GM19452 (cell line): ENCODE measurements at regions not wholly inside any gene's neighbourhood (a gene's known extent, or its start where the extent isn't known, plus 50 kb on each side); places are given as distances from the start of the nearest gene placed in this dataset.

Experiments
- ATAC-seq: cut with Tn5 transposase; IDR thresholded peaks from one replicate; pipeline ENCODE4 v1.9.1; 2021; ENCODE audit not compliant: unreplicated experiment

GRCh38 chr6:100944644-100945043, 63.5 kb upstream of the ASCC3 start:
- ATAC-seq, result no peak

- no peak for ATAC-seq
Observed at GRCh38 chr6:100946021-100946540, 65.0 kb upstream of the ASCC3 start.

GRCh38 chr6:100946711-100947110, 65.6 kb upstream of the ASCC3 start:
- no peak for ATAC-seq

GRCh38 chr6:100948381-100949133, 67.4 kb upstream of the ASCC3 start:
- ATAC-seq, result no peak

DNA sequence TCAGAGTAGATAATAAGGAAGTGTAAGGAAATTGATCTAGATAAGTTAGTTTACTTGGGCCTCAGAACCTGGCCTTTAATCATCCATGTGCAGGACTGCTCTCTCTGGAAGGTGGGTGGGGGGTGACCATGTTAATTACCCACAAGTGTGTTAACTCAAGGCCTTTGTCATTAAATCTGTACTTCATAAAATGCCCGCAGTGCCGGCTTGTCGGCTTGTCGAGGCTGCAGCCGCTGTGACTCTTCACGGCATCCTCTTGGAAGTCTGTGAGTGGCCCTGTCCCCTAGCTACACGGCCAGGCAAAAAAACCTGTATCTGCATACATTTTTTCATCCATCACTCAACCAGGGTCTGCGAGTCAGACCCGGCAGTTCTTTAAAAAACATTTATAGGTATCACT, 70.9 kb upstream of the ASCC3 start:
- ATAC-seq, result no peak

DNA sequence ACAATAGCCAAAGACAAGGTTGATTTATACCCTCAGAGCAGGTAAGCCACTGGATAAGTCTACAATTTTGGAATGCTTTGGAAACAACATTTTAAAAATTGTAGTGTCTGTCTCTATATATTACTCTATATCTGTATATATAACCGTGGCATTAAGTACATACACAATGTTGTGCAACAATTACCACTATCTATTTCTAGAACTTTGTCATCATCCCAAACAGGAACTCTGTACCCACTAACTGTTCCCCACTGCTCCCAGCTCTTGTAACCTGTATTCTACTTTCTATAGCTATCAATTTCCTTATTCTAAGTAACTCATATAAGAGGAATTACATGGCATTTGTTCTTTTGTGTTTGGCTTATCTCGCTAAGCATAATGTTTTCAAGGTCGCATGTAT, 78.2 kb upstream of the ASCC3 start:
- ATAC-seq, result no peak

DNA sequence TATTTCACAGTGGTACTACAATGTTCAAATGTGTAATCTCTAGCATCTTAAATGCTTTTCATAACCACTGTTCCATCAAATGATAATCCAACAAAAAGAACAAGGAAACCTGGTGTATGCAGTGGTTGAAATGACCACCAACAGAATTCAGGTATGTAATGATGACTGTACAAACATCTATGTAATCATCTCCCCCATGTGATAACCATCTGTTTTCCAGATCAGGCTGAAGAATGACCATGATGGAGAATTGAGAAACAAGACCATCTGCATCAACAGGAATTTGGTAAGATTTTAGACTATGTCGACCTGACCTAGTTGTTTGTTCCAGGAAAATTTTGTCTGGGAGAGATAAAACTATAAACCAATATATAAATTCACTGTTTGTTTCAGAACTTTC, 81.3 kb upstream of the ASCC3 start:
- no peak for ATAC-seq

GRCh38 chr6:100965067-100965466, 83.9 kb upstream of the ASCC3 start:
- no peak for ATAC-seq

GRCh38 chr6:100968949-100969348, 87.8 kb upstream of the ASCC3 start:
- ATAC-seq, result no peak

DNA sequence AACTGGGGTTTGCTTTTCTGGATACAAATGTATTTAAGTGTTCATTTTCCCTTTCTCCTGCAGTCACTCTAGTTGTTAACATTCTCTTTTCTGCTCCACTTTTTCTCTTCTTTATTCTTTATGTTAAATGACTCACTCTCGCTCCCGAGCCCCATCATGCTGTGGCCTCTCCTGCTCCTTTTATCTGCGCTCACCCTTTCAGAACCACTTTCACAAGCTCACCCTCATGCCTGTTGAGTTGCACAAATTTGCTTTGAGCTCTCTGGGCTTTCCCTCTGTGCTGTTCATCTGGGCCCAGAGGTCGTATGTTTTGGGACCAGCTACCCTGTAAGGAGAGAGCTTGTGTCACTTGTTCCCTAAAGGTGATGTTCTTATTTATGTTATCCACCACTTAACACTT, 98.1 kb upstream of the ASCC3 start:
- no peak for ATAC-seq

GRCh38 chr6:100980949-100981348, 99.8 kb upstream of the ASCC3 start:
- no peak for ATAC-seq

GRCh38 chr6:100986921-100987320, 105.8 kb upstream of the ASCC3 start:
- no peak for ATAC-seq

GRCh38 chr6:100987556-100987955, 106.4 kb upstream of the ASCC3 start:
- ATAC-seq, result no peak

GRCh38 chr6:100988391-100988984, 107.4 kb upstream of the ASCC3 start:
- ATAC-seq, result no peak

DNA sequence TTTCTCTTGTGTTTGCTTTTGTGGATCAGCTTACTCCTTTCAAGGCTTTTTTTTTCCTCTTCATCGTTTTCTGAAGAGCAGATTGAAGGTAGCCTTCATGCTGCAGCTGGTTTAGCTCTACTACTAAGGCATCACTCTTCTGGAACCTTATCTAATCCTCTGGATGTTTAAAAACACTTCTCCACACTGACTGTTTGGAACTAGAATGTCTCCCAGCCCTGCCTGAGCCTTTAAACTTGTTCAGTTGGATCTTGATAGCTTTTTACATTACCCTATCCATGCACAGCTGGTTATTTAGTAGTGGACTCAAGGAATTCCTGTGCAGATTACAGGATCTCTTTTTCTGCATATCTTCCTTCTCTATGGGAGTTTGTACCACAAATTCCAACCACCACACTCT, 108.9 kb upstream of the ASCC3 start:
- ATAC-seq, result no peak

GRCh38 chr6:100996409-100996808, 115.3 kb upstream of the ASCC3 start:
- ATAC-seq, result no peak

GRCh38 chr6:100998111-100998510, 117.0 kb upstream of the ASCC3 start:
- no peak for ATAC-seq

- ATAC-seq, result no peak
Observed at GRCh38 chr6:100999034-100999597, 118.0 kb upstream of the ASCC3 start.

DNA sequence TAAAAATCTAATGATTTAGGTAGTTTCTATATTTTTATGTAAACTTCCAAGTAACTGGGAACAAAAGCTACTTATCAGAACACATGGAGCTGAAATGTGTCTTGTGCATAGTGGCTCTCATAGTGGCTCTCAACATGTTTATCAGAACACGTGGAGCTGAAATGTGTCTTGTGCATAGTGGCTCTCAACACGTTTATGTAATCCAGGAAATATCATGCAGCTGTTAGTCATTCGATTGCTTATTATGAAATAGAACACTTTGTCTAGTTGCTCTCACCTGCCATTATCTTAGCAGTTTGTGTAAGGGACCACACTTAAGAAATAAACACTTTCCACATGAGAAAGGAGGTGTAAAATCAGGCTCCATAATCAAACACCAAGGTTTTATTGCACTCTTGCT, 119.2 kb upstream of the ASCC3 start:
- ATAC-seq, result no peak

- ATAC-seq, result no peak
Observed at GRCh38 chr6:101001012-101001411, 119.9 kb upstream of the ASCC3 start.

GRCh38 chr6:101001607-101002006, 120.5 kb upstream of the ASCC3 start:
- ATAC-seq, result no peak

- no peak for ATAC-seq
Observed at GRCh38 chr6:101003075-101003474, 121.9 kb upstream of the ASCC3 start.
